HCEC 1CT (cell line): ENCODE measurements at regions not wholly inside any gene's neighbourhood (a gene's known extent, or its start where the extent isn't known, plus 50 kb on each side); places are given as distances from the start of the nearest gene placed in this dataset.

Experiments
- DNase-seq: peaks from one replicate; pipeline ENCODE4 v3.0.0-alpha.2; 2017

DNA sequence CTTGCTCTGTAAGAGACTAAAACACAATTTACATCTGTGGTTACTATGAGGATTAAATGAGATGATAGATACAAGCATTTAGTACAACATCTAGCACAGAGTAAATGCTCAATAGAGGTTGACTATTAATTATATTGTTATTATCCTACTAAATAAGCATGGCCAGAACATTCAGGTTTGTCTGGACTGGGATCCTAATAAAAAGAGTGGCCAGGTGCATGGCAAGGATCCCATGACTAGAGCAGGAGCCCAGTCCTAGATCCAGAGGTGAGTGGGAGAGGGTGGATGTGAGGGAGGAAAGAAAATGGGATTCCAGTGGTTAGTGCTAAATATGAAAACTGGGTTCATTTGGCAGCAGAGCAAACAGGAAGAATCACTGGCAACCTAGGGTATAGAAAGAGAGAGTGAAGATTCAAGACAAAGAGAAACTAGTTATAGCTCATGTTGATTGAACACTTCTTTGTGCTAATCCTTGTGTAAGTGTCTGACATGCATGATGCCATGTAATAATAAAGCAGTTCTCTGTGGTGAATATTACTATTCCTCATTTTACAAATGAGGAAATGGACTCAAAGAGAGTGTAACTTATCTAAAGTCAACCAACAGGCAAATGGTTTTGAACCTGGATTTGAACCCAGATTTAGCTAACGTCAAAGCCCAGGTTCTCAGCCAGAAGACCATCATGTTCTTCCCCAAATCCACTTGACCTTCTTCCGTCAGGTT is 71.1 kb upstream of the FGGY start:
- DNase-seq, result no peak

DNA sequence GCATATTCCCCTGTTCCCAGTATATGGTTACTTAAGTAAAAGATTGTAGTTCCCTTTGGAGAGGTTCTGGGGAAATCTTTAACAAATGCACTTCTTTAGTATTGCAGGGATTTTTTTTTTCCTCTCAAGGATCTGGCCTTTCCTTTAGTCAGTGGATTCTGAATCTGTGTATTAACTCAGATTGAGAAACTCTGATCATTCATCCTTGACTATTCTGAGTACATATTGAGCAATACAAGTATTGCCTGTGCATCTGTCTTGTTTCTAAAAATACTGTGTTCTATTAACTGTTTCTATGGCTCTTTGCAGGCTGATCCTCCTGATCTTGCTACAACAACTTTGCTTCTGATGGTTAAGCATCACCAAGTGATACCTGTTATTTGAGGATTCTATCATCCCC is 67.8 kb upstream of the FGGY start:
- peak; percentile 64 for DNase-seq

DNA sequence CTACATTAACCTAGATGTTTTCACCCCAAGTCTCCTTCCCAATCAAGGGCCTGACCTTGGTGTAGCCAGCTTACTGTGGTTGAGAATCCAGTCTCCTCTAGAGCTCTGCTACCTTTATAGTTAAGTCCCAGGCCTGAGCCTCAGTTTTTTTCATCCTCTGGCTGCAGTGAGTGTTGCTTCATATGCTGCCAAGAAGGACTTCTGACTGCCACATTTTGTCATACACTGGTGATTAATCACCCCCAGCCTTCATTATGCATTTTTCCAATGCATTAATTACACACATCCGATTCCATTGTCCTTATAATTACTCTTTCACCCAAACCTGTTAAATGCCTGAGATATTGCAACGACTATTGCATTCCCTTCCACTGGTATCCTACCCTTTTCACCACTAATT is 66.3 kb upstream of the FGGY start:
- no peak for DNase-seq

DNA sequence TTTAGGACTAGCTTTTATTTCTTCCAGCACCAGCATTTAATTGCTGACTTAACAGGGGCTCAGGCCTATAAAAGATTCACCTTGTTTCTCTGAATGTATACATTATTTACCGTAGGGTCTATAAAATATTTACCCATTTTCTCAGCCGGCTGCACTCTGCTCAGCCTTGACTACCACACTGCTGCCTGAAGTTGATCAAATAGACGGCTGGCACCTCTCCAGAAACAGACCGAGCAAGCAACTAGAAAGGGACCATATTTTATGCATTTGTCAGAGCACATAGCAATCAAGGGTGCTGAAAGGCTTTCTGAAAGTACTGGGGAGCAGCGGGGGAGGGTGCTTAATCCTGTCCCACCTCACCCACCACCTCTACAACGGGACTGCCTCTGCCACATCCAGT is 64.7 kb upstream of the FGGY start:
- no peak for DNase-seq

DNA sequence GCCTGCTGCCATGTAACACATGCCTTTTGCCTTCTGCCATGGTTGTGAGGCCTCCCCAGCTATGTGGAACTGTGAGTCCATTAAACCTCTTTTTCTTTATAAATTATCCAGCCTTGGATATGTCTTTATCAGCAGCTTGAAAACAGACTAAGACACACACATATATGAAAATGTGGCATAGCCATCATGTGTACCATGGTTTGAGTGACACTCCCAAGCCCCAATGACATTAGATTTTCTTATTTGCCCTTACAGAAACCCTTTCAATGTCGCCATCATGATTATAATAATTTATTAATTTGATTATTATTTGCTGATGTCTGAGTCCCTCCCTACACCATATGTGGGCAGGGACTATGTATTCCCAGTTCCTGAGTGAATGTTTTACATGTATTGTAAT is 63.5 kb upstream of the FGGY start:
- DNase-seq, result no peak

DNA sequence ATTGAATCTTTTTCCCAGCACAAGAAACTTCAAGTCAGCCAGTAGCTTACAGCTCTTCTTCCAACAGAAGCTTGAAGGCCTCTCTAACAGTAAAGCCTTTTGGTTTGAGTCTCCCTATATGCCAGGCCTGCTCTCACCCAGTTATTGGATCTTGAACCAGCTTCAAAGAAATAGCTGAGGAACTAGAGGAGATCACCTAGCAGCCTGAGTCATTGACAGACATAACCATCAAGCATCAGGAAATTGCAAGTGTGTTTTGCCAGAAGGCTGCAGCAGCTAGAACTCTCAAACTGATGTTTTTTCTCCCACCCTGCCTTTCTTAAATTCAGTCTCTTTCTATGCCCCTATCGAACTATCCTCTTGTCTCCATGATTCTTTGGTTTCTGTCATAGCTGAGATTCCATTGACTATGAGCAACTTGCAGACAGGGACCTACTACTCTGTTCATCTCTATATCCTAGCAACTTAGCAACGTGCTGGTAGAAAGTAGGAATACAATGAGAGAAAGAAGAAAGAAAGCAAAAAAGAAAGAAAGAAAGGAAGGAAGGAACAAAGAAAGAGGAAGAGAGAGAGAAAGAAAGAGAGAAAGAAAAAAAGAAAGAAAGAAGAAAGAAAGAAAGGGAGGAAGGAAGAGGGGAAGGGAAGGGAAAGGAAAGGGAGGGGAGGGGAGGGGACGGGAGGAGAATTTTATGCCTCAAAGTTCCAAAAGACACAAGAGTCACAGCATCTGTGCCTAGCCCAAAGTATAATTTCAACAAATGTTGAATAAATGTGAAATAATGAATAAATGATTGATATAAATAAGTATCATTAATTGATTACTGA is 60.0 kb upstream of the FGGY start:
- no peak for DNase-seq

DNA sequence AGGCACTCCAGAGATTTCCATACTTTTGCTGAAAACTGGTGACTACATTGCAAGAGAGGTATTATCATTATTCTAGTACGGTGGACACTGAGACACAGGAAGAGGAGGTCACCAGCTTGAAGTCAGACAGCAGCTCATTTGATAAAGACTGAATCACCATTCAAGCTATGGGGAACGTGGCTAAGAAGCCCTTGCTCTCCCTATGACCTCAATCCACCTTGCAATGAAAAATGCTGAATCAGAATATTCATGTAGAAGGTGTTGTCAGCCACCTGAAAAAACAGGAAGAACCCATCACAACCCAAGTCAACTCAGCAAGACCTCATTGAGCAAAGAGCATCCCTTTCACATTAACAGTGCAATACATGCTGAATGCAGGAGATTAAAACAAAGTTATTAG is 59.0 kb upstream of the FGGY start:
- DNase-seq, result no peak

DNA sequence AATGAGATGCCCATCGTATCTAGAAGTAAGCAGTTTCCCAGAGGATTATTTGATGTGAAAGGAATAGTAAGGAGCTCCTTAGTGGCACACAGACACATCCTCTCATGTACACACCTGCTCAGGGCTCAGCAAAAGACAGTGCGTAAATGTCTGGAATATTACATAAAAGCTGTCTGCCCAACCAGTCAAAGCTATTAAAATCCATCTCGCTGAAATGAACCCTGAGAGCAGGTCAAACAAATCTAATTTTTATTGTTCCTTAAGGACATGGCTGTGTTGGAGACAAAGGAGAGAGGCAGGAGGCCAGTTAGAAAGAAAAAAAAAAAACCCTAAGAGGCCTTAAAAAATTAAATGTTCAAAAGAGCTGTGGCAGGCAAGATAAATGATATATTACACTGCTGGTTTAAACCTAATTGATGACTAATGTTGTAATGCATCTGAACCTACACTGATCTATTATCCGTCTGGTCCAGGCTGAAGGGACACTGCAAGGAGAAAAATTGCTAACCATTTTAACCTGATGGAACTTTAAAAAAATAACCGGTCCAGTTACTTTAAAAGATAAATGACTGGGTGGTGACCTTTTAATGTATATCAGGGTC is 58.5 kb upstream of the FGGY start:
- DNase-seq, result no peak

DNA sequence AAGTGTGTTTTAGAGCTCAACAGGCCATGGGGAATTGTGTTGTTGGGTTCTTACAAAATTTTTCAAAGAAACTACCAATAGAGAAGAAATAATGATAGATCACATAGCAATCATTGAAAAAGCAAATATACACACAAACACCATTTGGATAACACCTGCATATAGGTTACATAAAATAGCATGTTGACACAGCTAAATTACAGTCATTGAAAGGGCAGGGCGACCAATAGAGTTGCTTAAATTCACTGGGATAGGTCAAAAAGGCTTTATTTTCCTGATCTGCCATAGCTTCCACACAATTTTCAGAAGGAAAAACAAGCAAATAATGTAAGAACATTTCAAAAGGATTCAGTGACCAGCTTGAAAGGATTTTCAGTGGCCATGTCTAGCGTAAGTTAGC is 57.9 kb upstream of the FGGY start:
- DNase-seq, result no peak

DNA sequence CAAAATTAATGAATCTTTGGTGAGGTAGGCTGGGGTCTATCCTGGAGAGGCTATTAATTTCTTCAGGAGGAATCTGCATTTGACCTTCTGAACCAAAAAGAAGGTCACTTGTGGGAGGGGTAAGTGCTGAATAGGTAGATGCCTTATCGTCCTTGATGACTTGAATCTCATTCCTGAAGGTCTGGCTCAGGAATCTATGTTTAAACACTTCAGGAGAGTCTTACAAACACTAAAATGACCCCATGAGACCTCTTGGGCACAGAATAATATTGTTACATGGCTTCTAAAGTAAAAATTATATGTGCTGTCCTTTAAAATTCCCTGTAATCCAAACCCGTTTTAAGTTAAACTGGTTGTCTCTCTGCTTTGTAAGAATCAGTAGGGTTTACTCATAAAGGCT is 55.0 kb upstream of the FGGY start:
- DNase-seq, result no peak

DNA sequence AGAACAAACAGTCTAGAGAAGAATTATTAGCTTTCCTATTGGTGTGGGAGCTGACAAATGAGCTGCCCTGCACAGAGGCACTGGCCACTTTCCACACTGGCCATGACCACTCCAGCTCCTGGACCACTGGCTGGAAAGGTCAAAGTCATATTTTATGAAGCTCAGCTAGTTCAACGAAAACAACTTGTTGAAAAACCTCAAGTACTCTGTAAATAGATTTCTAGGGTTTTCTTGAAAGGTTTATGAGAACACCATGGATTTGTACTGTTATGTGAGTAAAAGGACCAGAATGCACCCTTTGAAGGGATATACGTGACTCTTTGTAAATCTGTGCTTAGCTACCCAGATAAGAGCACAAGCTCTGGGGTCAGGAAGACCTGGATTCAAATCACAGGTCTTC is 54.5 kb upstream of the FGGY start:
- no peak for DNase-seq

DNA sequence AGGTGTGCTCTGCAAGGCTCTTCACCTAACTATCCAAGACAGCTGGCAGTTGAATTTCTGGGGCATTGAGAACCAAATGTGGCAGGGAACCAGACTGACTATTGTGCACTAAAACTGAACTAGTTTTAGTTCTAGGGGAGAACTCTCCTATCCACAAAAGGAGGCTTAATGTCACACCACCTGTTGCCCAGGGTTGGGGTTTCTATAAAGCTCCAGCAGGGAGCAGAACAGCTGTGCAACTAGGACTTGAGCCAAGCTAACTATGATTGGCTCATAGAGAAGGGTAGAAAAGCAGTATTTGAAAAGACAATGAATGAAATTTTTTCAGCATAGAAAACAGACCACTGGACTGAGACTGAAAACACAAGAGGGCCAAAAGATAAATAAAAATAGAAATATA is 53.3 kb upstream of the FGGY start:
- DNase-seq, result no peak

DNA sequence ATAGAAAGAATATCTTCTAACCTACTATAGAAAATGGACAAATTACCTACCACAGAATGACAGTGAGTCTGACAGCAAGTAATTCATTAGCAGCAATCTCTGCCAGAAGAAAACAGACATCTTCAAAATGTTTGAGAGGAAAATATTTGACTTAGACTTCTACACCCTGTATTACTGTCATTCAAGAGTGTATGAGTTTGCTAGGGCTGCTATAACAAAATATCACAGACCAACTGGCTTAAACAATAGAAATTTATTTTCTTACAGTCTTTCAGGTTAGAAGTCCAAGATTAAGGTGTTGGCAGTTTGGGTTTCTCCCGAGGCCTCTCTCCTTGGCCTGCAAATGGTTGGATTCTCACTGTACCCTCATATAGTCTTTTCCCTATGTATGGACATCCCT is 52.9 kb upstream of the FGGY start:
- no peak for DNase-seq

DNA sequence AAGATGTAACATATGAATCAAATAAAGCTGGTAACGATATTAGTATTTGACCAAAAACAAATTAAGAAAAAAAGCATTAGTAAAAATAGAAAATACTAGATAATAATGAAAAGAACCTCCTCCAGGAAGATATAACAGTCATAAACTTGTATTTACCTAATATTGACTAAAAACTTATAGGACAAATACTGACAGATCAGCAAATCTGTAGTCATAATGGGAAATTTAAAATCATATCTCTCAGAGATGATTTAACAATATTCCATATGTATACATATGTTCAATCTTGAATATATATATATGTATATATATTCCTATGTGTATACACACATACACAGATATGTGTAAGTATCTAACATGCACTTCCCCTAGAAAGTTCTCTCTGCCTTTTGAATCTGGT is 52.0 kb upstream of the FGGY start:
- no peak for DNase-seq
